Brain microvascular endothelial cell (primary cell): ENCODE measurements at regions not wholly inside any gene's neighbourhood (a gene's known extent, or its start where the extent isn't known, plus 50 kb on each side); places are given as distances from the start of the nearest gene placed in this dataset.

ENCODE experiments used
- DNase-seq: peaks from one replicate; pipeline ENCODE4 v3.0.0-alpha.2; 2020
- H3K27ac ChIP-seq: fragments of 250-450 bp; sonication (Bioruptor Pico); 2 replicates; pipeline ENCODE4 v1.5.1; 2020; ENCODE audit warnings: mild to moderate bottlenecking, moderate library complexity
- H3K27me3 ChIP-seq: fragments of 250-450 bp; sonication (Bioruptor Pico); replicated peaks from 2 replicates; pipeline ENCODE4 v1.5.1; 2020; ENCODE audit warnings: mild to moderate bottlenecking
- H3K36me3 ChIP-seq: fragments of 250-450 bp; sonication (Bioruptor Pico); replicated peaks from 2 replicates; pipeline ENCODE4 v1.5.1; 2020; ENCODE audit warnings: mild to moderate bottlenecking
- H3K4me3 ChIP-seq: 2 replicates; pipeline ENCODE4 v1.5.1; 2011; ENCODE audit warnings: low read depth, mild to moderate bottlenecking, control low read depth, low read length, moderate library complexity
- in situ Hi-C: cut with HindIII; loops from 2 replicates; pipeline ENCODE4 v1.10.0; 2017; ENCODE audit warnings: low sequenced_read_pairs, low pct_ligation_motif_present
- TF ChIP-seq, protein P1 (sequence below): IDR thresholded peaks from 2 replicates; pipeline ENCODE4 v1.5.1; 2011; ENCODE audit warnings: low read depth, mild to moderate bottlenecking, moderate library complexity, low read length, control low read depth, inconsistent platforms; ENCODE audit errors: missing control alignments

DNA sequence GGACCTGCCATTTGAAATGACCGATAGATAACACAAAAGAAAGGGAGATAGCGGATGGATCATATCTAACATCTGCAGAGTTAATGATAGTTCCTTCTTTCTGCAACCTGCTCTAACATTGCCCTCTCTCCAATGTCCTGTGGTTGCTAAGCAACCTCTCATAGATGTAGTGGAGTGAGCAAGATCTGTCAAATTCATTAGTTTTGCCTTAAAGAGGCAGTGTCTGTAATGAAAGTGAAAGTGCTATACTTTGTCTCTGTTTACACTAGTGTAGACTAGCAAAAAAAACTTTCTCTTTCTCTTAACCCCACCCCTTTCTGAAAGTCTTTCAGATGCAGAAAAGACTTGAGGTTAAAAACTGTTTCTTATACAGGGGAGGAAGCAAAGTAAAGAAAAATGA, 1196.9 kb downstream of the SORCS3 start:
- Histone ChIP-seq H3K4me3 (no peak overlapping the region), H3K36me3 (no peaks in the 10 kb centered on the region), H3K27ac (no peak overlapping the region), H3K27me3 (no peaks in the 10 kb centered on the region)
- in situ Hi-C loops = no loop called here
- TF ChIP-seq, protein P1, sequence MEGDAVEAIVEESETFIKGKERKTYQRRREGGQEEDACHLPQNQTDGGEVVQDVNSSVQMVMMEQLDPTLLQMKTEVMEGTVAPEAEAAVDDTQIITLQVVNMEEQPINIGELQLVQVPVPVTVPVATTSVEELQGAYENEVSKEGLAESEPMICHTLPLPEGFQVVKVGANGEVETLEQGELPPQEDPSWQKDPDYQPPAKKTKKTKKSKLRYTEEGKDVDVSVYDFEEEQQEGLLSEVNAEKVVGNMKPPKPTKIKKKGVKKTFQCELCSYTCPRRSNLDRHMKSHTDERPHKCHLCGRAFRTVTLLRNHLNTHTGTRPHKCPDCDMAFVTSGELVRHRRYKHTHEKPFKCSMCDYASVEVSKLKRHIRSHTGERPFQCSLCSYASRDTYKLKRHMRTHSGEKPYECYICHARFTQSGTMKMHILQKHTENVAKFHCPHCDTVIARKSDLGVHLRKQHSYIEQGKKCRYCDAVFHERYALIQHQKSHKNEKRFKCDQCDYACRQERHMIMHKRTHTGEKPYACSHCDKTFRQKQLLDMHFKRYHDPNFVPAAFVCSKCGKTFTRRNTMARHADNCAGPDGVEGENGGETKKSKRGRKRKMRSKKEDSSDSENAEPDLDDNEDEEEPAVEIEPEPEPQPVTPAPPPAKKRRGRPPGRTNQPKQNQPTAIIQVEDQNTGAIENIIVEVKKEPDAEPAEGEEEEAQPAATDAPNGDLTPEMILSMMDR = no peak
- no peak for DNase-seq

- Histone ChIP-seq H3K27ac (no peak overlapping the region), H3K36me3 (no peaks in the 10 kb centered on the region), H3K4me3 (no peak overlapping the region), H3K27me3 (no peaks in the 10 kb centered on the region)
- no peak for DNase-seq
- TF ChIP-seq, protein P1 = no peak
- in situ Hi-C loops = no loop called here
Measured at GRCh38 chr10:105834261-105835059, 1193.4 kb downstream of the SORCS3 start.

- Histone ChIP-seq H3K36me3 (no peaks in the 10 kb centered on the region), H3K4me3 (no peak overlapping the region), H3K27me3 (no peaks in the 10 kb centered on the region), H3K27ac (no peak overlapping the region)
- in situ Hi-C loops = no loop called here
- TF ChIP-seq, protein P1 = no peak
- no peak for DNase-seq
Measured at GRCh38 chr10:105827133-105827532, 1186.0 kb downstream of the SORCS3 start.

DNA sequence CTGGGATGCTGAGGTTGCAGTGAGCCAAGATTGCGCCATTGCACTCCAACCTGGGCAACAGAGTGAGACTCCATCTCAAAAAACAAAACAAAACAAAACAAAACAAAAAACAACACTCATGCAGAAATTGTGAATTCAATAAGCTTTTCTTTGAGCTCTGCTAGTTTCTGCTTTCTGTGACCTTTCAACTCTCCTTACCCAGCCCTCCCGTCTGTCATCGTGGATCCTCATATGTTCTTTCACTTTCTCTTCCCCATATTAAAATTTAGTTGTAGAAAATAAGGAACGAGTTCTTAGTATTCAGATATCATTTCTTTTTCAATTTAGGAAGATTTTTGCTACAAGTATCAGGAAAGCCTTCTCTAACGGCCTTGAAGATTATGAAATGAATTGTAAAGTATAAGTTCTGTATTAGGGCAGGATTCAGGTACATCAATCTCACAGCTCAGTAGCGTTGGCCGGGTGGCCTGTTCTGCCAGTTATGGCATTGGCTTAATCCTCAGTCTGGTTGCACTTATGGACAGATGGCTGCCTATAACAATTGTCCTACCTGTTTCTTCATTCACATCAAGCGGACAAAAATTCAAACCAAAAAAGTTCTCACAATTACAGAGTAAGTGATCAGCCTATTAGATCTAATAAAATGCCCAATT, 1167.0 kb downstream of the SORCS3 start:
- H3K4me3 ChIP-seq = no peak overlapping the region
- H3K27ac ChIP-seq = no peak overlapping the region
- DNase-seq = no peak
- no peaks in the 10 kb centered on the region for H3K36me3 ChIP-seq
- in situ Hi-C loops = no loop called here
- TF ChIP-seq, protein P1 = no peak
- no peaks in the 10 kb centered on the region for H3K27me3 ChIP-seq

GRCh38 chr10:105803206-105803605, 1162.1 kb downstream of the SORCS3 start:
- Histone ChIP-seq H3K27ac (no peak overlapping the region), H3K27me3 (no peaks in the 10 kb centered on the region), H3K36me3 (no peaks in the 10 kb centered on the region), H3K4me3 (no peak overlapping the region)
- TF ChIP-seq, protein P1 = no peak
- in situ Hi-C loops = no loop called here
- DNase-seq = no peak
